ENCODE measurements at regions not wholly inside any gene's neighbourhood (a gene's known extent, or its start where the extent isn't known, plus 50 kb on each side); places are given as distances from the start of the nearest gene placed in this dataset.
"Not testable (repeated sequence)": the region's sequence is repeated elsewhere in the genome, so short reads cannot be mapped to it uniquely, and the experiment has no call there.

DNA sequence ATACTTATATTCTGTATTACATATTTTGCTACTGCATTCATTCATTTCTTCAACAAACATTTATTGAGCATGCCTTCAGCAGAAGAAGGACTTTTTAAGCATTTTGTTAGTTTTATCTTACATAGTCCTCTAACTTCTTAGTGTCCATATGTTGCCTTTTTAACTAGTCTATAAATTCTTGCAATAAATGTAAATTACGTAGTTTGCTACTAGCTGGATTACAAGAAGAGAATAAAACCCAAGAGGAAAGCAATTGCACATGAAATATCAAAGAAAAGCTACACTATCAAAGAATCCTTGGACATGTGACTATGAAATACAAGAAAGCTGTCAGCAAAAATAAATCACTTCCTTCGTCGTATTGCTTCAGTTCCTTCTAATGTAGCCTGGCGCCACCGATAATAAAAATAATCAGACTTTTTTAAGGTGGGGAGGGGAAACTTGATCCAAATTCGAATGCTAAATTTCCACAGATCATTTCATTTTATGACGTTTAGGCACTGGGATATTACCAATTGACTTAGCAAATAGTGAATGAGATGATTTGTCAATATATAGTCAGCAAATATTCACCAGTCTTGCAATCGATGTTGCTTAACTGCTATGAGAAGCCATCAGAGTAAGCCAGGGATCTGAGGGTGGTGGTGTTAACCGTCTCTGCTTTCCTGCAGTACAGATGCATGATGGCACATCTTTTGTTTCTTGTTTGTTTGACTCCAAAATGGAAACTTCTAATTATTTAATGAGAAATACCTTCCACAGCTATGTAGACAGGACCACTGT is 258.7 kb upstream of the EXOC2 start:
- no peak for DNase-seq (ENCODE audit: low read depth in 2 of 2, low spot score in 1 of 2)

DNA sequence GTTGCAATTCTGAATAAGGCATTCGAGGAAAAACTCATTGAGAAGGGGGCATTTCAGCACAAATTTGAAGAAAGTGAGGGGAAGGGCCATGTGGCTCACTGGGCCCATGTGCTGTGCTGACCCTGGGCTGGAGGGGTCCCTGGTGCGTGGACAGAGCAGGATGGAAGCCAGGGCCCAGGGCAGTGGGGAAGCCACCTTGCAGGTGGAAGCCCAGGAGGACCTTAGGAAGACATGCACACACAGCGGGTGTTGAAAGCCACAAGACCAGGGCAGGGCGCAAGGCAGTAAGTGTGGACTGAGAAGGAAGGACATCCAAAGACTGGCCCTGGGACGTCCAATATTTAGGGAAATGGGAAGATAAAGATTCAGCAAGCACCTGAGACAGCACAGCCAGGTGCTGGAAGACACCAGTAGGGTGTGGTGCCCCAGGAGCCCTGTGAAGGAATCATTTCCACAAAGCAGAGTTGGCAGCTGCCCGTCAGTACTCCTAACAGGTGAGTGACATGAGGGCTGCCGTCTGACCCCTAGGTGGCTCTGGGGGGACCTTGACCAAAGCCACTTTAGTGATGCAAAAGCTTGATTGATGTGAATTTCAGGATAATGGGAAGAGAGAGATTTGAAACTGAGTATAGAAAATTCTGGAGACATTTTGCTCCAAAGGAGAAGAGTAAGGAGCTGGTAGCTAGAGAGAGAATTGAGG is 254.4 kb upstream of the EXOC2 start:
- no peak for DNase-seq (ENCODE audit: low read depth in 2 of 2, low spot score in 1 of 2)

DNA sequence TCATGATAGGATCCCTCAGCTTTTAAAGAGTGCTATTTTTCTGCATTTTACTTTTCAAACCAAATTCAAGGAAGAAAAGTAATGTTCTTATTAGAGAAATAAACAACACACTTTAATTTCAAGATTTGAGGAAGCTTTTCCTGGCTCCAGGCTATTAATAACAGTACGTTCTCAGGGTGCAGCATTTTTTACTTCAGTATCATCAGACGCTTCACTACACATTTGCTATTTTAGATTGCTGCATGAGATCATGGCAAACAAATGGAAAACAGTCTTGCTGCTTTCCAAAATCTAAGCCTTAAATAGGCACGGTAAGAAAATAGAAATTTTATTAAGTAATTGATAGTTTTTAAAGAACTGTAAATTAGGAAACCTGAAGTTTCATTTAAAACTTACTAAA is 253.6 kb upstream of the EXOC2 start:
- no peak for DNase-seq (ENCODE audit: low read depth in 2 of 2, low spot score in 1 of 2)

DNA sequence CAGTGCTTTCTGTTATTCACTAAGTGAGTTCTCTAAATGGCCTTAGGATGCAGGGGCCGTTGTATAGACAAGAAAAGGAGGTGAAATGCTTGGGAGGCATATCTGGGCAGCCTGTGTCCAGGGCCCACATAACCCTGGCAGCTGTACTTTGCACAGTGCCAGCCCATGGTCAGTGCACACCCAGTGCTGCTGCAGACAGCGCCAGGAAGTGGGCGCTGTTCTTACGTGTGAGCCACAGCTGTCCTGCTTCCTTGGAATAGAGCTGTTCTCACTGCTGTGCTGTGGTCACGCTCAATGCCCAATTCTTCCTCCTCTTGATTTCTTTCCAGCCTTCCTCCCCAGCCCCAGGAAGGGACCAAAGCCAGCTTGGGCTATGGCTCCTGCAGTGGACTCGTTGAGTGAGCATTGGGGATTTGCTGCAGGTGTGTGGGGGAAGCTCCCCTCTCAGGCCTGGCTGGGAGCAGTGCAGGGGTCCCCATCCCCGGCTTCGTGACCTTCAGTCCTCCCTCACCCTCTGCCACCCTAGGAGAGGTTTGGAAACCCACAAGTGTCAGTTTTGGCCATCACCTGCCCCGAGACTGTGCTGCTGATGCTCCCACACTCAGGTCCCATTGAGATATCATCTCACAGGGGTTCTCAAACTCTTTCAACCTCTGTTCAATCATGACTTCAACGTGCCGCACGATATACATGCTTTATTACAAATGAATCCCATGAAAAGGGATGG is 246.8 kb upstream of the EXOC2 start:
- DNase-seq (ENCODE audit: low read depth in 2 of 2, low spot score in 1 of 2) = no peak

DNA sequence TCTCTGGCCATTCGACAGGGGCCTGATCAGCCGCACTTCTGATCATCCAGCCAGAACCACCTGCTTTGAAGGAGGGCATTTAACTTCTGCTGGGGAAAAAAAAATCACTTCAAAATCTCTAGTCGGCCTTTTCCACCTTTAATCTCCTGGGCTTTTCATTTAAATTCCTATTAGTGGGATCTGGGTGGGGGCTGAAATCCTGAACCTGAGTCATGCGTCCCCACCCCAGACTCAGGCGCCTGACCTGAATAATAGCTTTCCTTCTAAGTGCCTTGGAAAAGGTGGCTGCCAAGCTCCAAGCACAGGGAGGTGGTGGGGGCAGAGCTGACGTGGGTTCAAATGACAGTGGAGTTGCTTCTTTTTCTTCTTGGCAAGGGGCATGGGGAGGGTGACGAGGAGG is 246.0 kb upstream of the EXOC2 start:
- DNase-seq (ENCODE audit: low read depth in 2 of 2, low spot score in 1 of 2) = no peak

DNA sequence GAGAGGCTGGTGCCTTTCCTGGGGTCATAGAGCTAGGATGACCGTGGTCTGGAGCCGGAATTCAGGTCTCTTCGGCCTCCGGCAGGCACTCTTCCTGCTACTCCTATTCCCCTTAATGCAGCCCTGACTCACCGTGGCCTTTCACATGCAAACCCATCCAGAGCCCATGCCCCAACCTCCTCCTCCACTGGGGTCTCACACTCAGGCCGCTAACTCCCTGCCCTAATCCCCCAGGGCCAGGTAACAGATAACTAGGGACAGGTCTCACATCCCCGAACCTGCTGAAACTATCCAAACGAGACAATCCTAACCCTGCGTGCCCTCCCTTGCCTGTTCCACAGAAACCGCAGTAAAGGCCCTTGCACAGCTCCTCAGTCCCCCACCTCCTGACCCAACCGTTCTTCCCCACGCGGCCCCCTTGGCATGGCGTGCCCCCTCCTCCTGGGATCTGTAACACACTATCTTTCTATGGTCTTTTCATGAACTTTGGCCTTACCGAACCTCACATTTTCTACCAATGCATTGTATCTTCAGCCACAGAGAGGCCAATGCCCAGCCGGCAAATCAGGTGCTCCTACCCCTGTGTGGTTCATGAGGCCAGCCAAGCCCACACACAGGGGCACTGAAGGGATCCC is 245.4 kb upstream of the EXOC2 start:
- no peak for DNase-seq (ENCODE audit: low read depth in 2 of 2, low spot score in 1 of 2)

DNA sequence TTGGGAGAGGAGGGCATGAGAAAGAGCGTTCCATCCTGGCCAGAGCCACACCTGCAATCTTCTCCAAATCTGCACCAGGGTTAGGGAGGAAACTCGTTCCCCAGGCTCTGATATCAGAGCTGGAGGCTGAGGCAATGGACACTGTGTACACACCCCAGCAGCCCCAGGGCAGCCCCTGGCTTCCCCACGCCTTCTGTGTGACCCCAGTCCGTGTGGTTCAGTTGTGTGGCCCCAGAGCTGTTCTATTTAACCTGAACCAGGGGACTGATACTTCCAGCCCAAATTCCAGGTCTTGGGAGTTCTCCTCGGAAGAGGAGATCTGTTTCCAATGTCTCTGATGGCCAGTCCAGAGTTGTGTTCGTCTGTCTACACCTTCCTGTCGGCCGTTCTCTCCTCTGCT is 242.6 kb upstream of the EXOC2 start:
- DNase-seq (ENCODE audit: low read depth in 2 of 2, low spot score in 1 of 2) = no peak

DNA sequence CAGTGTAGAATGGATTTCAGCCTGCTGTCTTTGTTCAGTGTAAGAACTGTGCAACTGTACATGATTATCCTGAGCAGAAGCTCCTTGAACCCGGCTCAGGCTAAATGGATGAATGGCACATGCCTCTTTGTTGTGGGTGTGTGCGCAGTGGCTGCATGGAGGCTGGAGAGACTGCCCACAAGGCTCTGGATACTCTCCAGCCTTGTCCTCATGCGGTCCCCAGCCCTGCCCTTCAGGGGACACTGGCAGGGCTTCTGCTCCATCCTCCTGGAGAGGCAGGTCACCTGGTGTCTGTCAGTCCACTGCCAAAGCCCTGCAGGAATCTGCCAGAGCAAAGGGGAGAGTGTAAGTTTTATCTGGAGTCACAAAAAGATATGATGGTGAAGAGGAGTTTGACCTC is 241.7 kb upstream of the EXOC2 start:
- no peak for DNase-seq (ENCODE audit: low read depth in 2 of 2, low spot score in 1 of 2)

DNA sequence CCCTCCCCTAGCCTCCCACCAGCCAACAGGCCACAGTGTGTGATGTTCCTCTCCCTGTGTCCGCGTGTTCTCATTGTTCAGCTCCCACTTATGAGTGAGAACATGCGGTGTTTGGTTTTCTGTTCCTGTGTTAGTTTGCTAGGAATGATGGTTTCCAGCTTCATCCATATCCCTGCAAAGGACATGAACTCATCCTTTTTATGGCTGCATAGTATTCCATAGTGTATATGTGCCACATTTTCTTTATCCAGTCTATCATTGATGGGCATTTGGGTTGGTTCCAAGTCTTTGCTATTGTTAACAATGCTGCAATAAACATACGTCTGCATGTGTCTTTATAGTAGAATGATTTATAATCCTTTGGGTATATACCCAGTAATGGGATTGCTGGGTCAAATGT is 239.0 kb upstream of the EXOC2 start:
- not testable (repeated sequence) for DNase-seq (ENCODE audit: low read depth in 2 of 2, low spot score in 1 of 2)

DNA sequence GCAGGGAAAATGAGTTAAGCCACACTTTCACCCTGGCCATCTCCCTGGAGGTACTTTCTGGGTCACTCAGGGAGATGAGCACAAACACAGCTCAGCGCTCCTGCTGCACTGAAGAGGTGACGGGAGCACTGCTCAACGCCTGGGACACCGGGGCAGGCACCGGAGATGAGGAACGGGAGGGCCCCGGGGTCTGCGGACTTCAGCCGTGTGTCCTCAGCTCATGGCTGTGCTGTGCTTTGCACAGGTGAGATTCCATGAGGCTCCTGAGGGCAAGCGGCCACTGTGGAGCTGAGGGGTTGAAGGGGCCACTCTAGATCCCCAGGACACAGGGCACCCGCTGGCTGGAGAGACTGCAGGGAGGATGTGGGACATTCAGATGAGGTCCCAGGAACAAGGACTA is 234.2 kb upstream of the EXOC2 start:
- DNase-seq (ENCODE audit: low read depth in 2 of 2, low spot score in 1 of 2) = no peak

DNA sequence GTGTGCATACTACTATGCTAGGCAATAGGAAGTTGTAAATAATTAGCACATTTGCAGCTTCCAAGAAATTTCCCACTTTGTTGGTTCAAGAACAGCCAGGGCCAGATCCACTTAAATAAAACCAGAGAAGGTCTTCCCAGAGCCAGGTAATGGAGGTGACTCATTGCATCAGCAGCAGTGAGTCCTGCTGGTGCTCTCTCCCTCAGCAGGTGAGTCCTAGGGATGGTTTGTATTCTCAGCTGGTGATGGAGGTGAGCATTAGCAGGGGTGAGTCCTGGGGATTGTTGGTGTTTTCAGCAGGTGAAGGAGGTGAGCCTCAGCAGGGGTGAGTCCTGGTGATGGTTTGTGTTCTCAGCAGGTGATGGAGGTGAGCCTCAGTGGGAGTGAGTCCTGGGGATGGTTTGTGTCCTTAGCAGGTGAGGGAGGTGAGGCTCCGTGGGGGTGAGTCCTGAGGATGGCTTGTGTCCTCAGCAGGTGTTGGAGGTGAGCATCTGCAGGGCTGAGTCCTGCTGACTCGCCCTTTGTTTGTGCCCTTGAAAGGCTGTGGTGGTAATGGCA is 232.8 kb upstream of the EXOC2 start:
- DNase-seq (ENCODE audit: low read depth in 2 of 2, low spot score in 1 of 2) = no peak

DNA sequence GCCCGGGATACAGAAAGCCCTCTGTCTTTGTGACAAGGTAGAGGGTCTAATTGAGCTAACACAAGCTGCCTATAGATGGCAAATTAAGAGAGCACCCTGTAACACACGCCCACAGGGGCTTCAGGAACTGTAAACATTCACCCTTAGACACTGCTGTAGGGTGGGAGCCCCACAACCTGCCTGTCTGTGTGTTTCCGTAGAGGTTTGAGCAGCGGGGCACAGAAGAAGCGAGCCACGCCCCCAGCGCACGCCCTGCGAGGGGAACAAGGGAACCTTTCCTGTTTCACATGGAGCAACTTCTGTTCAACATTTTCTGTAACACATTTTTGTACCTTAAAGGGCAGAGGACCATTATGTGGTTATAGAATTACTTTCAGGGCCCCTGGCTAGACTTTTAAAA is 231.7 kb upstream of the EXOC2 start:
- DNase-seq (ENCODE audit: low read depth in 2 of 2, low spot score in 1 of 2) = no peak

DNA sequence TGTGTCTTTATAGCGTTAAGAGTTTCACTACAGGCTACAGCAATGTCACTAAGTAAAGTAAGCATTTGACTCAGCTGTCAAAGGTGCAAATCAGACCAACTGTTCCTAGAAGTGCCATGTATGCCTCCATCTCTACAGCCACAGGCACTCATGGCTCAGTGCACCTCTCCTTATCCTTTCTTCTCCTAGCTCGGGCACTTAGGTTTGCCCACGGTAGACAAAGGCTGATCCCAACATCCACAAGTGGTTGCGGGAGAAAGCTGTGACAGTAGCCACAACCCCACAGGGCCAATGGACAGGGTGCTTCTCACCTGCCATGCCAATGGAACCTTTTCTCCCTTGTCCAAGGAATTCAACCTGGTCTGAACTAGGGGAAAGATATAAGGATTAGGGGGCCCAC is 228.5 kb upstream of the EXOC2 start:
- no peak for DNase-seq (ENCODE audit: low read depth in 2 of 2, low spot score in 1 of 2)

DNA sequence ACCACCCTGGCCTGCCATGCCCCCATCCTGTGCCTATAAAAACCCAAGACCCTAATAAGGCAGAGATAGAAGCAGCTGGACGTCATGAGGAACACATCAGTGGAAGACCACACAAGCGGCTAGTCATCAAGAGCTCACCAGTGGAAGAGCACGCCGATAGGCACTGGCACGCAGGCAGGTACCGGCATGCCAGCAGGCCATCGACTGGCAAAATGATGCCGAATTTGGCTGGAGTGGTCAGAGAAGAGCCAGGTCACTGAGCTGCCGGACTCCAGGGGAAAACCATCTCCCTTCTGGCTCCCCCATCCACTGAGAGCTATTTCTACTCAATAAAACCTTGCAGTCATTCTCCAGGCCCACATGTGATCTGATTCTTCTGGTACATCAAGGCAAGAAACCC is 227.6 kb upstream of the EXOC2 start:
- DNase-seq (ENCODE audit: low read depth in 2 of 2, low spot score in 1 of 2) = no peak

DNA sequence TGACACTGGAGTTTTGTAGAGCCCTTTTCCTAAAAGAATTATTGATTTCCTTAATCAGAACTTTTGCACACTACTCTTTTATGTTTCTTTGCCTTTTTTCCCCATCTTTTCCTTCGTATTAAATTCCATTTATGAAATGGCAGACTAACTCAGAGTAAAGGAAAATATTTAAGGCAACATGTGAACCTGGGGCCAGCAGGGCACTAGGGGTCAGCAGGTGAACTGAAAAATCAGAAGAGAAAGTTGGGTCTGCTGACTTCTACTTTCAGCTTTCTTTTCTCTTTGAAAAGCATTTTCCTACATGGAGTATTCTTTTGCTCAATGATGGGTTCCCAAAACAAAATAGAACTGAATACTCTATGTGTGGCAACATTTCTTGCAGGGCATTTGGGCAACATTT is 226.6 kb upstream of the EXOC2 start:
- DNase-seq (ENCODE audit: low read depth in 2 of 2, low spot score in 1 of 2) = no peak

DNA sequence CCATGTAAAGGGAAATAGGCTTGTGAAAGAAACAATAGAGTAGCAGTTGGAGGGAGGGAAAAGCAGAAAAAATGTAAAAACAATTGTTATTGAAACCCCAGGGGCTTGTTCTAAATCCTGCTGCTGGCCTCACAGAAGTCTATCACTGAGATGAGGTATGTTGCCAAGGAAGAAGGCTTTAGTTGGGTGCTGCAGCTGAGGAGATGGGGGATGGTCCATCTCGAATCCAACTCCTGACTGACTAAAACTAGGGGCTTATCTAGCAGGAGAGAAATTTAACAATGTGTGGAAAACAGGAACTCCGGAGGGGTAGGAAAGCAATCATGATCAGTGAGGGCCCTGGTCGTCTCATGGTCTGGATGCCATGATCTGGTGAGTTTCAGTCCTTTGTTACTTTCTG is 225.0 kb upstream of the EXOC2 start:
- DNase-seq (ENCODE audit: low read depth in 2 of 2, low spot score in 1 of 2) = no peak

DNA sequence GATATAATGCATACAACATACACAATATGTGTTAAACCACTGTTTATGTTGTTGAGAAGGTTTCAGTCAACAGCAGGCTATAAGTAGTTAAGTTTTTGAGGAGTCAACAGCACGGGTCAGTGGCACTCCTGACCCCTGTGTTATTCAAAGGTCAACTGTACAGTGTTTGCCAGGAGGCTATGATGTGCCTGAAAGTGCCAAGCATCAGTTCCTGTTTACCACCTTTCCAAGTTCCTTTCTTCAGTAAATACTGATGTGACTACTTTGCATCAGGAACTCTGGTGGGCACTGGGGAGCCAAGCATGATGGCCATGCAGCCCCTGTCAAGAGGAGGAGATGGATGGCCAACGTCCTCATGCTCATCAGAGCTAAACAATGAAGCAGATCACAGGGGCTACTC is 224.4 kb upstream of the EXOC2 start:
- no peak for DNase-seq (ENCODE audit: low read depth in 2 of 2, low spot score in 1 of 2)

DNA sequence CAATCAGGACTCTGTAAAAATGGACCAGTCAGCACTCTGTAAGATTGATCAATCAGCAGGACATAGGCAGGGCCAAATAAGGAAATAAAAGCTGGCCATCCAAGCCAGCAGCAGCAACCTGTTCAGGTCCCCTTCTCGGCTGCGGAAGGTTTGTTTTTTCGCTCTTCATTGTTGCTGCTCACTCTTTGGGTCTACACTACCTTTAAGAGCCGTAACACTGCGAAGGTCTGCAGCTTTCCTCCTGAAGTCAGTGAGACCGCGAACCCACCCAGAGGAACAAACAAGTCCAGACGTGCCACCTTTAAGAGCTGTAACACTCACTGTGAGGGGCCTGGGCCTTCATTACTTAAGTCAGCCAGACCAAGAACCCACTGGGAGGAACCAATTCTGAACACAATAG is 223.2 kb upstream of the EXOC2 start:
- no peak for DNase-seq (ENCODE audit: low read depth in 2 of 2, low spot score in 1 of 2)

DNA sequence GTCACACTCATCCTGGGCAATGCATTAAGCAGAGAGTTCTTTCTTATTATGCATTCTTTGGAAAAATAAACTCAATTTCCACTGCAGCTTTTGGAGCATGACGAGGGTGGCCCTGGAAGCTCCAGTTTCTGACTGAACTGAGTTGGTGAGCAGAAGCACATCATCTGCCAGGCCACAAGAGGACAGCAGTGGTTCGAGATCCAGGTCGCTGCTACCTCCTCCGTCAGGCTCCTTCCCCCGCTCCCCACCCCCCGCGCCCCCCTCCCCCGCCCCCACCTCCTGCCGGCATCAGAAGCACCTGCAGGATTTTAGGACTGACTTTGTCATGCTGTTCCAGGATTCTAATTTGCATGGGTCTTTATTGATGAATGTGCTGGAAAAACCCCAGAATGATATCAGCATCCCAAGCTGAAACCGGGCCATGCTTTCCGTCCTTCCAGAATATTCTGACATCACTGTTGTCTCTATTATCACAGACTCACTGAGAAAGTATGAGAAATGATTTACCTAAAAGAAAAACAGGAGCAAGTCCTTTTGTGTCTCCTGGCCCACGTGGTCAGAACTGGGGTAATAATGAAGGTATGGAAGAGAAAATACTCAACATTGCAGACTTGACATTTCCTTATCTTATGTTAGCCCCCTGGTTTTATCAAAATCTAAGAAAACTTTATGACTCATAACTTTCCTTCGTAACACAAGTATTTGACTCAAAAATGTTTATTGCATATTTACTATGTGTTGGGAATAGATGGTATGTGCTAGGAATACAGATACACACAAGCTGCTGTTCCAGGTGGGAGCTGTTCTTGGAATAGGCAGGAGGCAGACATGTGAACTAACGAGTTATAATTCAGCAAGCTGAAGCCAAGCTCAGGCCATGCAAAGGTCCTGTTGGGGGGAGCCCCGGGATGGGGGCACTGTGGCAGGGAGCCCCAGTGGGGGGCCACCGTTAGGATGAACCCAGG is 220.2 kb upstream of the EXOC2 start:
- no peak for DNase-seq (ENCODE audit: low read depth in 2 of 2, low spot score in 1 of 2)

DNA sequence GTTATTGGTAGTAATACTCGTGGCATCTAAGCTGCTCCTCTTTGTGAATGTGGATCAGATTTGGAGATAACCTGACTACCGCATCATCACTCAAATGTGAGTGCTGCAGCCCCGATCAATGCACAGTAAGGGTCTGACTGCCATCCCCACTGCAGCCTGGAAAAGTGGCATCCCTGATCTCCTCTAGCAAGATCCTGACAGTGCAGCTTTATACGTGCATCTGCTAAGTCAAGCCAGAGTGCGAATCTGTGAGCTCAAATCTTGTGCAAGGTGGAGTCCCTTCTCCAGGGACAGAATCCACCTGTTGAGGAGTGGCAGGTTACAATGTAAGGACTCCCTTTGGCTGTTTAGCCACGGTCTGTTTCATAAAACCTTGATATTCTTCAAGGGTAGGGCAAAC is 215.0 kb upstream of the EXOC2 start:
- DNase-seq (ENCODE audit: low read depth in 2 of 2, low spot score in 1 of 2) = no peak
